GM12878 (cell line): ENCODE measurements at regions not wholly inside any gene's neighbourhood (a gene's known extent, or its start where the extent isn't known, plus 50 kb on each side); places are given as distances from the start of the nearest gene placed in this dataset.

Experiments used
- ATF7 ChIP-seq: fragments of 450-650 bp; IDR thresholded peaks from 2 replicates; pipeline ENCODE4 v1.6.1; 2016; ENCODE audit warnings: low read depth, mild to moderate bottlenecking
- BCL11A ChIP-seq: IDR thresholded peaks from 2 replicates; pipeline ENCODE4 v1.6.1; 2011; ENCODE audit warnings: low read depth, low read length
- BMI1 ChIP-seq: fragments of 450-650 bp; IDR thresholded peaks from 2 replicates; pipeline ENCODE4 v1.6.1; 2016; ENCODE audit warnings: mild to moderate bottlenecking, moderate library complexity, borderline replicate concordance
- BRCA1 ChIP-seq: IDR thresholded peaks from 2 replicates; pipeline ENCODE4 v1.6.1; 2011; ENCODE audit warnings: low read depth, low read length, improper control_type of control experiment
- CBFB ChIP-seq: IDR thresholded peaks from 2 replicates; pipeline ENCODE4 v1.6.1; 2016; ENCODE audit warnings: antibody characterized with exemption, low read depth
- CHD1 ChIP-seq: IDR thresholded peaks from 2 replicates; pipeline ENCODE4 v1.6.1; 2012; ENCODE audit warnings: low read depth, low read length, improper control_type of control experiment
- EED ChIP-seq: sonication (generic); IDR thresholded peaks from 2 replicates; pipeline ENCODE4 v1.6.1; 2016; ENCODE audit warnings: antibody characterized with exemption, low read depth
- EZH2 ChIP-seq: IDR thresholded peaks from 2 replicates; pipeline ENCODE4 v1.6.1; 2012; ENCODE audit warnings: low read depth, mild to moderate bottlenecking, control low read depth, inconsistent platforms, low read length, borderline replicate concordance; ENCODE audit not compliant: control insufficient read depth
- FOS ChIP-seq: IDR thresholded peaks from 3 replicates; pipeline ENCODE4 v1.6.1; 2011; ENCODE audit warnings: borderline replicate concordance; ENCODE audit not compliant: insufficient read length; ENCODE audit errors: extremely low read depth
- FOXM1 ChIP-seq: IDR thresholded peaks from 2 replicates; pipeline ENCODE4 v1.6.1; 2012; ENCODE audit warnings: low read depth, mild to moderate bottlenecking, inconsistent platforms, low read length, moderate library complexity
- HDAC2 ChIP-seq: fragments of 200-600 bp; sonication (generic); IDR thresholded peaks from 2 replicates; pipeline ENCODE4 v1.6.1; 2017
- JUNB ChIP-seq: IDR thresholded peaks from 2 replicates; pipeline ENCODE4 v1.6.1; 2016; ENCODE audit warnings: antibody characterized with exemption, mild to moderate bottlenecking
- KAT2A ChIP-seq: conservative IDR thresholded peaks from 2 replicates; pipeline ENCODE4 v1.6.1; 2011; ENCODE audit warnings: low read depth, low read length; ENCODE audit not compliant: control insufficient read depth
- MTA3 ChIP-seq: IDR thresholded peaks from 2 replicates; pipeline ENCODE4 v1.6.1; 2012; ENCODE audit warnings: low read length, inconsistent platforms, borderline replicate concordance
- NFYA ChIP-seq: IDR thresholded peaks from 2 replicates; pipeline ENCODE4 v1.6.1; 2011; ENCODE audit warnings: low read depth, mild to moderate bottlenecking, low read length, improper control_type of control experiment, borderline replicate concordance
- NR2C1 ChIP-seq: fragments of 450-650 bp; IDR thresholded peaks from 2 replicates; pipeline ENCODE4 v1.6.1; 2017; ENCODE audit warnings: antibody characterized with exemption, mild to moderate bottlenecking, moderate library complexity
- PAX5 ChIP-seq: IDR thresholded peaks from 2 replicates; pipeline ENCODE4 v1.6.1; 2011; ENCODE audit warnings: low read depth, low read length, borderline replicate concordance
- RAD51 ChIP-seq: fragments of 450-650 bp; IDR thresholded peaks from 2 replicates; pipeline ENCODE4 v1.6.1; 2016; ENCODE audit warnings: moderate library complexity, mild to moderate bottlenecking, inconsistent platforms
- RBBP5 ChIP-seq: fragments of 200-600 bp; sonication (generic); conservative IDR thresholded peaks from 2 replicates; pipeline ENCODE4 v1.6.1; 2016
- SREBF2 ChIP-seq: IDR thresholded peaks from 2 replicates; pipeline ENCODE4 v1.6.1; 2012; ENCODE audit warnings: mild to moderate bottlenecking, low read length
- TCF12 ChIP-seq: IDR thresholded peaks from 2 replicates; pipeline ENCODE4 v1.6.1; 2011; ENCODE audit warnings: low read depth, mild to moderate bottlenecking, low read length
- TCF3 ChIP-seq: IDR thresholded peaks from 2 replicates; pipeline ENCODE4 v1.6.1; 2012; ENCODE audit warnings: low read depth, mild to moderate bottlenecking, low read length, borderline replicate concordance; ENCODE audit not compliant: insufficient read depth
- YBX1 ChIP-seq: fragments of 450-650 bp; IDR thresholded peaks from 2 replicates; pipeline ENCODE4 v1.6.1; 2016; ENCODE audit warnings: antibody characterized with exemption
- ZNF274 ChIP-seq: IDR thresholded peaks from one replicate; pipeline ENCODE4 v1.8.0; 2011; ENCODE audit not compliant: insufficient read length, insufficient read depth
- ZSCAN29 ChIP-seq: fragments of 450-650 bp; IDR thresholded peaks from 2 replicates; pipeline ENCODE4 v1.6.1; 2017; ENCODE audit warnings: mild to moderate bottlenecking, moderate library complexity
- TF ChIP-seq, protein P1 (sequence below): fragments of 450-650 bp; IDR thresholded peaks from 2 replicates; pipeline ENCODE4 v1.6.1; 2018; ENCODE audit warnings: borderline replicate concordance, mild to moderate bottlenecking; ENCODE audit not compliant: partially characterized antibody
- TF ChIP-seq, protein P2 (sequence below): IDR thresholded peaks from 2 replicates; pipeline ENCODE4 v1.6.1; 2012; ENCODE audit warnings: low read depth, low read length, improper control_type of control experiment
- TF ChIP-seq, protein P3 (sequence below): fragments of 450-650 bp; IDR thresholded peaks from 2 replicates; pipeline ENCODE4 v1.6.1; 2016; ENCODE audit warnings: mild to moderate bottlenecking

DNA sequence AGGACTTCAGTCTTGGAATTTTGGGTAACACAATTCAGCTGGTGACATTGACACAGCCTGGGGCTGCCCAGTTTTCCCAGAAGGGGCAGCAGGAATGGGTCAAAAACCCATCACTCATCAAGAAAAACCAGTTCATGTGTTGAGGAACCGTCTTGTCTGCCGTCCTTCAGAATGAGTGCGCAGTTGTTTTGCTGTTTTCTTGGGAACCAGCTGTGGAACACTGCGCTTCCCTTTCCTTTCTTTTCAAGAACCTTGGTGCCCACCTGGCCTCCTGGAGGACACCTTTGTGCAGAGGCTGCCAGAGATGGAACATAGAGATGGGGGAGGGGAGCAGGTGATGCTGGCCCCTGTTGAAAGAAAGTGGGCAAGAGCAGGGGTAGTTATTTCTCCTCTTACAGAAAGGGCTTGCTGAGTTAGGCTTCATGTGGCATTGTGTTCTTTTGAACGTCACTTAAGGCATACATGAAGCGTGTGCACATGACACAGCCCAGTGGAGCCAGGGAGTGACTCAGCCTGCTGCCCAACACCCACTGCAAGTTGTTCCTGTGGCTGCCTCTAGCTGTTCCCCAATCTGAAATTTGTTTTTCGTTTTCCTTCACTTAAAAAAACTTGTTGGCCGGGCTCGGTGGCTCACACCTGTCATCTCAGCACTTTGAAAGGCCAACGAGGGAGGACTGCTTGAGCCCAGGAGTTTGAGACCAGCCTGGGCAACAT lies 87.4 kb upstream of the TNS3 start (continued):
- TF ChIP-seq TCF12 (peak; percentile 70; the same call in 1 of the 2 replicates), JUNB (peak; percentile 69), ZSCAN29 (no peak), CHD1 (no peak), RBBP5 (no peak), YBX1 (no peak), NR2C1 (no peak), SREBF2 (no peak), BRCA1 (no peak), RAD51 (peak; percentile 46; the same call in 1 of the 2 replicates), MTA3 (peak; percentile 34; the same call in 1 of the 2 replicates), FOXM1 (0 out of 2 replicates have a peak, but pooled peaks have one; percentile 37), TCF3 (peak; percentile 53; the same call in 1 of the 2 replicates), FOS (no peak), PAX5 (peak; percentile 79), HDAC2 (no peak), BMI1 (no peak), EZH2 (no peak), CBFB (no peak), NFYA (no peak), EED (0 out of 2 replicates have a peak, but pooled peaks have one; percentile 51), KAT2A (no peak), BCL11A (peak; percentile 35; the same call in 1 of the 2 replicates), ZNF274 (no peak), ATF7 (peak; percentile 57)
- TF ChIP-seq, protein P1, sequence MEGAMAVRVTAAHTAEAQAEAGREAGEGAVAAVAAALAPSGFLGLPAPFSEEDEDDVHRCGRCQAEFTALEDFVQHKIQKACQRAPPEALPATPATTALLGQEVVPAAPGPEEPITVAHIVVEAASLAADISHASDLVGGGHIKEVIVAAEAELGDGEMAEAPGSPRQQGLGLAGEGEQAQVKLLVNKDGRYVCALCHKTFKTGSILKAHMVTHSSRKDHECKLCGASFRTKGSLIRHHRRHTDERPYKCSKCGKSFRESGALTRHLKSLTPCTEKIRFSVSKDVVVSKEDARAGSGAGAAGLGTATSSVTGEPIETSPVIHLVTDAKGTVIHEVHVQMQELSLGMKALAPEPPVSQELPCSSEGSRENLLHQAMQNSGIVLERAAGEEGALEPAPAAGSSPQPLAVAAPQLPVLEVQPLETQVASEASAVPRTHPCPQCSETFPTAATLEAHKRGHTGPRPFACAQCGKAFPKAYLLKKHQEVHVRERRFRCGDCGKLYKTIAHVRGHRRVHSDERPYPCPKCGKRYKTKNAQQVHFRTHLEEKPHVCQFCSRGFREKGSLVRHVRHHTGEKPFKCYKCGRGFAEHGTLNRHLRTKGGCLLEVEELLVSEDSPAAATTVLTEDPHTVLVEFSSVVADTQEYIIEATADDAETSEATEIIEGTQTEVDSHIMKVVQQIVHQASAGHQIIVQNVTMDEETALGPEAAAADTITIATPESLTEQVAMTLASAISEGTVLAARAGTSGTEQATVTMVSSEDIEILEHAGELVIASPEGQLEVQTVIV: no peak
- TF ChIP-seq, protein P2, sequence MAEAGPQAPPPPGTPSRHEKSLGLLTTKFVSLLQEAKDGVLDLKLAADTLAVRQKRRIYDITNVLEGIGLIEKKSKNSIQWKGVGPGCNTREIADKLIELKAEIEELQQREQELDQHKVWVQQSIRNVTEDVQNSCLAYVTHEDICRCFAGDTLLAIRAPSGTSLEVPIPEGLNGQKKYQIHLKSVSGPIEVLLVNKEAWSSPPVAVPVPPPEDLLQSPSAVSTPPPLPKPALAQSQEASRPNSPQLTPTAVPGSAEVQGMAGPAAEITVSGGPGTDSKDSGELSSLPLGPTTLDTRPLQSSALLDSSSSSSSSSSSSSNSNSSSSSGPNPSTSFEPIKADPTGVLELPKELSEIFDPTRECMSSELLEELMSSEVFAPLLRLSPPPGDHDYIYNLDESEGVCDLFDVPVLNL: no peak
- TF ChIP-seq, protein P3, sequence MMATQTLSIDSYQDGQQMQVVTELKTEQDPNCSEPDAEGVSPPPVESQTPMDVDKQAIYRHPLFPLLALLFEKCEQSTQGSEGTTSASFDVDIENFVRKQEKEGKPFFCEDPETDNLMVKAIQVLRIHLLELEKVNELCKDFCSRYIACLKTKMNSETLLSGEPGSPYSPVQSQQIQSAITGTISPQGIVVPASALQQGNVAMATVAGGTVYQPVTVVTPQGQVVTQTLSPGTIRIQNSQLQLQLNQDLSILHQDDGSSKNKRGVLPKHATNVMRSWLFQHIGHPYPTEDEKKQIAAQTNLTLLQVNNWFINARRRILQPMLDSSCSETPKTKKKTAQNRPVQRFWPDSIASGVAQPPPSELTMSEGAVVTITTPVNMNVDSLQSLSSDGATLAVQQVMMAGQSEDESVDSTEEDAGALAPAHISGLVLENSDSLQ: 0 out of 2 replicates have a peak, but pooled peaks have one; percentile 26
